ACHN (cell line): ENCODE measurements at regions not wholly inside any gene's neighbourhood (a gene's known extent, or its start where the extent isn't known, plus 50 kb on each side); places are given as distances from the start of the nearest gene placed in this dataset.
"Not testable (repeated sequence)": the region's sequence is repeated elsewhere in the genome, so short reads cannot be mapped to it uniquely, and the experiment has no call there.

Experiments
- DNase-seq: peaks from one replicate; pipeline ENCODE4 v3.0.0-alpha.2; 2015
- in situ Hi-C: cut with HindIII; loops from 2 replicates; pipeline ENCODE4 v1.10.0; 2017; ENCODE audit warnings: low sequenced_read_pairs, low pct_ligation_motif_present, low pct_unique_long_range_greater_than_20kb

DNA sequence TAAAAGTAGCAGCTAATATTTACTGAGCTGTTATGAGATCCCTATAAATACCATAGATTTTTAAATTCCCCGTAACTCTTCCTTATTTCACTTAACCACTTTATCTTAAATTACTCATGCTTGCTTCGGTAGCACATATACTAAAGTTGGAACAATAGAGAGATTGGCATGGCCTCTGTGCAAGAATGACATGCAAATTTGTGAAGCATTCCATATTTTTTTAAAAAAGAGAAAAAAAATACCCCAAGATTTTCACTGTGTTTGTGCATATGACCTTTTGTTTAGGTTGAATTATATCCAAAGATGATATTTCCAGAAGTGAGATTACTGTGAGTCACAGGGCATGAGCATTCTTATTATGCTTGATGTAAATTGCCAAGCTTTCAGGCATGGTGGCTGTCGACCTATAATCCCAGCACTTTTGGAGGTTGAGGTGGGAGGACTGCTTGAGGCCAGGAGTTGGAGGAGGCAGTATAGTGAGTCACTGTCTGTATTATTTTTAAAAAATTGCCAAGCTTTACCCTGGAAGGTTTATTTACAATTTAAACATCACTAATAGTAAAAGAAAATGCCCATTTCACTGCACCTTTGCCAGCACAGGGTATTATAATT is 58.2 kb upstream of the VKORC1L1 start:
- in situ Hi-C loops, DNase-seq: not testable (repeated sequence)

DNA sequence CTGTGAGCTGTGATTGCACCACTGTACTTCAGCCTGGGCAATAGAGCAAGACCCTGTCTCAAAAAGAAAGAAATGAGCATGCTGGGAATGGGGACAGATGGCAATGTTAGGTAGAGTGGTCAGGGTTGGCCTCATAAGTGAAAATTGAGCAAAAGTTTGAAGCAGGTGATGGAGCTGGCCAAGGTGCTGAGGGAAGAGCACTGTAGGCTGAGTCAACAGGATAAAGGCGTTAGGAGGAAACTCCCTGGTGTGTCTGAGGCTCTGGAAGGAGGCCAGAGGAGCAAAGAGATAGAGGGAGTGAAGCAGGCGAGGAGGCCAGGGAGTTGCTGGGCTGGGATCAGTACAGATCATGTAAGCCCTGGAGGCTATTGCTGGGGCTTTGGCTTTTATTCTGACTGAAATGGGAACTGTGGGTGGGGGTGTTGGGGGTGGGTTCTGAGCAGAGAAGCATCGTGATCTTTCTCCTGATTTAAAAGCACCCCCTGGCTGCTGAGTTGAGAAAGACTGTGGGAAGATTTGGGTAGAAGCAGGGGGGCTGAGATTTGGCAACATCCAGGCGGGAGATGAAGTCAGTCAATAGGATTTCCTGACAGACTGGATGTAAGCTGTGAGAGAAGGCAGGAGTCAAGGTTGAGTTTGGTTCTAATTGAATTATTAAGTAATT is 52.5 kb upstream of the VKORC1L1 start:
- in situ Hi-C loops: no loop called here
- DNase-seq: no peak
